ENCODE measurements at regions not wholly inside any gene's neighbourhood (a gene's known extent, or its start where the extent isn't known, plus 50 kb on each side); places are given as distances from the start of the nearest gene placed in this dataset.

DNA sequence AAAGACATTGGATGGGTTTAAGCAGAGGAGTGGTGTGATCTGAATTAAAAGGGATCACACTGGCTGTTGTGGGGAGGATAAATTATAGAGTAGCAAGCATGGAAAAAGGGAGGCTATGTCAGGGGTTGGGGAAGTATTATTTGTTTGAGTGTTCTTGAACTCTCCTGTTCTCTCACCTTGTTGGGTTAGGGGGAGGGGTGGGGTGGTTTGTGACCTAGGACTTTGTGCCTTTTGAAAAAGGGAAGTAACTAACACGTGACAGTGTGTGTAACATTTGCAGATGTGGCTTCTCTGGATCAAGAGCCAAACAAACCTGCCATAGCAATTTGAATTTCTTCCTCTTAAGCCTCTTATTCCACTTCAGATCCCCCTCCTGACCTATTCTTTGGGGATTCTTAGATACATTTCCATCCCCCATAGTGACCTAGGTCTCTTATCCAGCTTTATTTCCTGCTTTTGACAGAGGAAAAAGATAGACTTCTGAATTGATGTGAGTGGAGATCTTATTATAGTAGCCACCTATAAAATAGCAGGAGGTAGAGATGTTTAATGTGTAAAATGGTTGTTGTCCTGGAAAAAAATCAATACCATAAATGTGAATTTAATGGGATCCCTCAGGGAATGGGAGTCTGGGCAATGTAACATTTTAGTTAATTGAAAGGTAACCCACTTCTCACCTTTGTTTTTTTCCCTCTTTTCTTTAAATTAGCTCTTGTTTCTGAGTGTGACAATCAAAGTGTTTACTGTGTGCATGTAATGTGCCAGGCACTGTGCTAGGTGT is 120.4 kb downstream of the CT47B1 start:
- Mint-ChIP-seq H3K27ac (peak overlapping the region; percentile 66), H3K27me3 (no peaks in the 10 kb centered on the region), H3K4me1 (ENCODE audit: low read depth) (peaks cover 41% of the 10 kb centered on the region), H3K4me3 (no peak overlapping the region), H3K9me3 (no peaks in the 10 kb centered on the region), H3K36me3 (ENCODE audit: low read depth) (no peaks in the 10 kb centered on the region)
- intact Hi-C loops (cut with micrococcal nuclease) = no loop called here
- ChIA-PET POLR2A (no interaction called here), CTCF (no interaction called here)
- no peak for ATAC-seq
- peak; percentile 16 for DNase-seq
- TF ChIP-seq, protein P1, sequence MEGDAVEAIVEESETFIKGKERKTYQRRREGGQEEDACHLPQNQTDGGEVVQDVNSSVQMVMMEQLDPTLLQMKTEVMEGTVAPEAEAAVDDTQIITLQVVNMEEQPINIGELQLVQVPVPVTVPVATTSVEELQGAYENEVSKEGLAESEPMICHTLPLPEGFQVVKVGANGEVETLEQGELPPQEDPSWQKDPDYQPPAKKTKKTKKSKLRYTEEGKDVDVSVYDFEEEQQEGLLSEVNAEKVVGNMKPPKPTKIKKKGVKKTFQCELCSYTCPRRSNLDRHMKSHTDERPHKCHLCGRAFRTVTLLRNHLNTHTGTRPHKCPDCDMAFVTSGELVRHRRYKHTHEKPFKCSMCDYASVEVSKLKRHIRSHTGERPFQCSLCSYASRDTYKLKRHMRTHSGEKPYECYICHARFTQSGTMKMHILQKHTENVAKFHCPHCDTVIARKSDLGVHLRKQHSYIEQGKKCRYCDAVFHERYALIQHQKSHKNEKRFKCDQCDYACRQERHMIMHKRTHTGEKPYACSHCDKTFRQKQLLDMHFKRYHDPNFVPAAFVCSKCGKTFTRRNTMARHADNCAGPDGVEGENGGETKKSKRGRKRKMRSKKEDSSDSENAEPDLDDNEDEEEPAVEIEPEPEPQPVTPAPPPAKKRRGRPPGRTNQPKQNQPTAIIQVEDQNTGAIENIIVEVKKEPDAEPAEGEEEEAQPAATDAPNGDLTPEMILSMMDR (IDR thresholded peaks at IDR 0.05) = no peak

GRCh38 chrX:120753413-120754251 is 122.0 kb downstream of the CT47B1 start:
- CTCF ChIA-PET = no interaction called here
- TF ChIP-seq, protein P1 (IDR thresholded peaks at IDR 0.05) = no peak
- Mint-ChIP-seq H3K4me1 (ENCODE audit: low read depth) (peaks cover 44% of the 10 kb centered on the region), H3K27me3 (no peaks in the 10 kb centered on the region), H3K36me3 (ENCODE audit: low read depth) (no peaks in the 10 kb centered on the region), H3K9me3 (no peaks in the 10 kb centered on the region), H3K27ac (peak overlapping the region; percentile 71), H3K4me3 (peak overlapping the region; percentile 39)
- peak; percentile 59 for DNase-seq
- intact Hi-C loops (cut with micrococcal nuclease) = no loop called here
- ATAC-seq = peak; percentile 76
- POLR2A ChIA-PET = interaction anchor here (0.7 kb wide), 1 partner anchor 61 kb away, joined by 3 read pairs; no protein-coding TSS in a partner anchor

GRCh38 chrX:120752431-120753082 is 122.7 kb upstream of the C1GALT1C1 start:
- H3K4me3 Mint-ChIP-seq = no peak overlapping the region
- no peaks in the 10 kb centered on the region for H3K36me3 Mint-ChIP-seq (ENCODE audit: low read depth)
- no peaks in the 10 kb centered on the region for H3K9me3 Mint-ChIP-seq
- ChIA-PET CTCF (no interaction called here), POLR2A (no interaction called here)
- DNase-seq (no peak), ATAC-seq (no peak)
- H3K4me1 Mint-ChIP-seq (ENCODE audit: low read depth) = peaks cover 44% of the 10 kb centered on the region
- intact Hi-C loops (cut with micrococcal nuclease) = no loop called here
- TF ChIP-seq, protein P1 (IDR thresholded peaks at IDR 0.05) = no peak
- H3K27ac Mint-ChIP-seq = peak overlapping the region; percentile 60
- H3K27me3 Mint-ChIP-seq = no peaks in the 10 kb centered on the region

DNA sequence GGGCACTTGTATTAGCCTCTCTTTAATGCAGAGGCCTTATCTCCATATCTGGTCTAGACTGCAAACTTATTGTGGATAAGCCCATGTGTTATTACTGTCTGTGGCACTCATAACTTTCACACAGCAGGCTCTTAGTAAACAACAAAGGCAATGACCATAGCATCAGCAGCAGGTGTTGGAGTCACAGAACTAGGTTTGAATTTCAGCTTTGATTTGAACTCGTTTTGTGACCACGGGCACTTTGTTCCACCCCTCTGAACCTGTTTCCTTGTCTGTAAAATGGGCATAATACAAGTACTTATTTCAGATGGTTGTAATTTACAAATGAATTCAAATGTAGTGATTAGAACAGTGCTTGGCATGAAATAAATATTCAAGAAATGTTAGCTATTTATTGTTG is 121.8 kb upstream of the C1GALT1C1 start:
- TF ChIP-seq, protein P1 (IDR thresholded peaks at IDR 0.05) = no peak
- intact Hi-C loops (cut with micrococcal nuclease) = no loop called here
- no peaks in the 10 kb centered on the region for H3K9me3 Mint-ChIP-seq
- H3K4me1 Mint-ChIP-seq (ENCODE audit: low read depth) = peaks cover 44% of the 10 kb centered on the region
- CTCF ChIA-PET = interaction anchor here (0.7 kb wide), 1 partner anchor 15 kb away, joined by 3 read pairs; no protein-coding TSS in a partner anchor
- POLR2A ChIA-PET = no interaction called here
- DNase-seq (no peak), ATAC-seq (no peak)
- H3K4me3 Mint-ChIP-seq = no peak overlapping the region
- no peaks in the 10 kb centered on the region for H3K36me3 Mint-ChIP-seq (ENCODE audit: low read depth)
- no peak overlapping the region for H3K27ac Mint-ChIP-seq
- no peaks in the 10 kb centered on the region for H3K27me3 Mint-ChIP-seq

Data from activated CD8-positive, alpha-beta T cell treated with anti-CD3 and anti-CD28 coated beads for 36 hours (primary cell).